GM12878 (cell line): ENCODE measurements at regions not wholly inside any gene's neighbourhood (a gene's known extent, or its start where the extent isn't known, plus 50 kb on each side); places are given as distances from the start of the nearest gene placed in this dataset.

Experiments
- ATAC-seq: fragments of 200-7000 bp; cut with Tn5 transposase; 3 replicates; pipeline ENCODE4 v1.9.1; 2020; ENCODE audit warnings: mild to moderate bottlenecking, moderate library complexity
- BruUV-seq: library from RNA; stranded (reverse); fragments of 400-500 nt; replicated peaks from 2 replicates; lab custom pipeline; 2021; lab: Mats Ljungman, UMichigan
- CTCF ChIA-PET: fragments of 300-600 bp; sonication (Branson Sonifier 250); formaldehyde crosslinking; extraction: SDS; loops from one replicate; lab custom pipeline; 2021; ENCODE audit warnings: inconsistent platforms; lab: Yijun Ruan, JAX
- POLR2A ChIA-PET: fragments of 350-600 bp; formaldehyde crosslinking; extraction: SDS; loops from one replicate; lab custom pipeline; 2021; ENCODE audit warnings: inconsistent platforms; lab: Charles Lee
- RAD21 ChIA-PET: fragments of 300-600 bp; sonication (Branson Sonifier 250); formaldehyde crosslinking; loops from one replicate; lab custom pipeline; 2023; ENCODE audit warnings: antibody characterized with exemption; ENCODE audit not compliant: unreplicated experiment; lab: Charles Lee
- SMC1A ChIA-PET: fragments of 300-600 bp; sonication (Branson Sonifier 250); formaldehyde crosslinking; loops from one replicate; lab custom pipeline; 2023; ENCODE audit not compliant: unreplicated experiment, uncharacterized antibody; lab: Charles Lee
- DNase-seq: peaks from one replicate; pipeline ENCODE4 v3.0.0-alpha.2; 2011; ENCODE audit warnings: low read depth, low spot score
- FAIRE-seq: peaks from 3 replicates; lab custom pipeline; 2011; peaks lifted over from hg19 to GRCh38; lab: Jason Lieb, UNC
- H2AFZ ChIP-seq: 2 replicates; pipeline ENCODE4 v1.6.0; 2011; ENCODE audit warnings: low read depth, low read length, control low read depth; ENCODE audit not compliant: control insufficient read depth
- H3K27ac ChIP-seq: 2 replicates; pipeline ENCODE4 v1.5.1; 2011; ENCODE audit warnings: control low read depth; ENCODE audit not compliant: control insufficient read depth, insufficient read depth
- H3K27me3 ChIP-seq, 2 experiments: replicated peaks in 1 of 2; 2 replicates each; pipeline versions ENCODE4 v1.6.0 to v1.6.1; 2011; ENCODE audit warnings: low read length in 1 of 2; ENCODE audit not compliant: control insufficient read depth in 2 of 2, insufficient read depth in 2 of 2
- H3K36me3 ChIP-seq, 2 experiments: 2 replicates each; pipeline ENCODE4 v1.5.1; 2011; ENCODE audit warnings: low read length in 1 of 2; ENCODE audit not compliant: control insufficient read depth in 2 of 2, insufficient read depth in 2 of 2
- H3K4me1 ChIP-seq: 2 replicates; pipeline ENCODE4 v1.6.1; 2011; ENCODE audit warnings: mild to moderate bottlenecking, low read length, moderate library complexity, mixed read lengths; ENCODE audit not compliant: control insufficient read depth, insufficient read depth
- H3K4me2 ChIP-seq: 2 replicates; pipeline ENCODE4 v1.6.0; 2011; ENCODE audit warnings: control low read depth; ENCODE audit not compliant: control insufficient read depth, insufficient read depth
- H3K4me3 ChIP-seq: fragments of 200-600 bp; sonication (generic); 2 replicates; pipeline ENCODE4 v1.5.1; 2016
- H3K79me2 ChIP-seq: 2 replicates; pipeline ENCODE4 v1.6.0; 2011; ENCODE audit warnings: low read length; ENCODE audit not compliant: control insufficient read depth, insufficient read depth
- H3K9ac ChIP-seq: 2 replicates; pipeline ENCODE4 v1.8.0; 2011; ENCODE audit warnings: low read length, control low read depth, mixed read lengths; ENCODE audit not compliant: control insufficient read depth, insufficient read depth
- H3K9me3 ChIP-seq: replicated peaks from 3 replicates; pipeline ENCODE4 v1.5.1; 2011; ENCODE audit warnings: mild to moderate bottlenecking, low read length; ENCODE audit not compliant: control insufficient read depth, insufficient read depth
- H4K20me1 ChIP-seq: 2 replicates; pipeline ENCODE4 v1.6.0; 2011; ENCODE audit not compliant: control insufficient read depth, insufficient read depth
- NFYA ChIP-seq: IDR thresholded peaks from 2 replicates; pipeline ENCODE4 v1.6.1; 2011; ENCODE audit warnings: low read depth, mild to moderate bottlenecking, low read length, improper control_type of control experiment, borderline replicate concordance
- NR2C1 ChIP-seq: fragments of 450-650 bp; IDR thresholded peaks from 2 replicates; pipeline ENCODE4 v1.6.1; 2017; ENCODE audit warnings: antibody characterized with exemption, mild to moderate bottlenecking, moderate library complexity
- WGBS: methylation state at CpG from one replicate; pipeline ENCODE4 v1.1.6; 2016; ENCODE audit warnings: low lambda C conversion rate; ENCODE audit not compliant: insufficient replicate concordance, insufficient coverage; ENCODE audit errors: missing lambda C conversion rate; 5-methylcytosine and 5-hydroxymethylcytosine counted together
- in situ Hi-C: fragments of 300-500 bp; cut with MboI; formaldehyde crosslinking; loops from 9 replicates; pipeline ENCODE4 v1.14.3; 2018; ENCODE audit warnings: mixed read lengths
- intact Hi-C: fragments of 100-400 bp; cut with micrococcal nuclease; formaldehyde crosslinking; loops from one replicate; pipeline ENCODE4 v1.14.2; 2022; ENCODE audit not compliant: unreplicated experiment
- TF ChIP-seq, protein P1 (sequence below), 3 experiments: IDR thresholded peaks in 2 of 3; conservative IDR thresholded peaks in 1 of 3; 2 replicates each; pipeline ENCODE4 v1.5.1; 2011; ENCODE audit warnings: low read depth in 3 of 3, low read length in 3 of 3, mild to moderate bottlenecking in 3 of 3, control low read depth in 2 of 3, moderate library complexity in 2 of 3, inconsistent platforms in 1 of 3, mixed read lengths in 1 of 3; ENCODE audit not compliant: control insufficient read depth in 2 of 3, insufficient read depth in 1 of 3; ENCODE audit errors: extremely low read depth in 1 of 3
- TF ChIP-seq, protein P2 (sequence below): fragments of 450-650 bp; IDR thresholded peaks from 2 replicates; pipeline ENCODE4 v1.6.1; 2017; ENCODE audit warnings: mild to moderate bottlenecking, low read depth, inconsistent platforms; ENCODE audit not compliant: poor library complexity, severe bottlenecking
- TF ChIP-seq, protein P3 (sequence below): fragments of 450-650 bp; IDR thresholded peaks from 2 replicates; pipeline ENCODE4 v1.6.1; 2017; ENCODE audit warnings: mild to moderate bottlenecking

DNA sequence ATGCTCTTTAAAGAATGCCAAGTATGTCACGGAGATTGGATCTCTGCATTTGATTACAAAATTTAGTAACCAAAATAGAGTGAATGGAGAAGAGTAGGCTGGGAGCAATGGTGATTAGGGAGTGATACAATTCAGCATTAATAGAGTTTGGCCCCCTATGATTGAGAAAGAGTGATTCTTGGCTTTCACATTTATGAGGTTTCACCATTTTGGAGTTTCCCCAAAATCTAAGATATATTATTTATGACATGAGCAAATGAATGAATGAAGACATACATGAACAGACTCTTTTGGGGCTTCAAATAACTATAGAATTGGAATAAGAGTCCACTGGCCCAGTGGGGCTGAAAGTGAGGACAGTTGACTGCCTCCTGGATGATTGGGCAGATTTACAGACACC is 255.2 kb downstream of the LPIN1 start:
- Histone ChIP-seq H3K27ac (no peak overlapping the region), H3K4me1 (peaks cover 37% of the 10 kb centered on the region), H3K79me2 (peaks cover 2% of the 10 kb centered on the region), H4K20me1 (no peaks in the 10 kb centered on the region), H3K4me2 (no peak overlapping the region), H3K9ac (no peak overlapping the region), H3K4me3 (no peak overlapping the region), H2AFZ (no peak overlapping the region), H3K9me3 (peaks cover 6% of the 10 kb centered on the region; the same call in 2 of the 3 replicates), H3K36me3 (peaks cover 0 to 3% of the 10 kb centered on the region in 2 experiments; a peak in 2 of 4 replicates), H3K27me3 (no peaks in the 10 kb centered on the region)
- SMC1A ChIA-PET = interaction anchor here (1.2 to 2.4 kb wide), 4 partner anchors 15 to 138 kb away, joined by 3 to 10 read pairs (median 4); no protein-coding TSS in a partner anchor
- FAIRE-seq (no peak), ATAC-seq (no peak), DNase-seq (no peak)
- TF ChIP-seq, protein P1, sequence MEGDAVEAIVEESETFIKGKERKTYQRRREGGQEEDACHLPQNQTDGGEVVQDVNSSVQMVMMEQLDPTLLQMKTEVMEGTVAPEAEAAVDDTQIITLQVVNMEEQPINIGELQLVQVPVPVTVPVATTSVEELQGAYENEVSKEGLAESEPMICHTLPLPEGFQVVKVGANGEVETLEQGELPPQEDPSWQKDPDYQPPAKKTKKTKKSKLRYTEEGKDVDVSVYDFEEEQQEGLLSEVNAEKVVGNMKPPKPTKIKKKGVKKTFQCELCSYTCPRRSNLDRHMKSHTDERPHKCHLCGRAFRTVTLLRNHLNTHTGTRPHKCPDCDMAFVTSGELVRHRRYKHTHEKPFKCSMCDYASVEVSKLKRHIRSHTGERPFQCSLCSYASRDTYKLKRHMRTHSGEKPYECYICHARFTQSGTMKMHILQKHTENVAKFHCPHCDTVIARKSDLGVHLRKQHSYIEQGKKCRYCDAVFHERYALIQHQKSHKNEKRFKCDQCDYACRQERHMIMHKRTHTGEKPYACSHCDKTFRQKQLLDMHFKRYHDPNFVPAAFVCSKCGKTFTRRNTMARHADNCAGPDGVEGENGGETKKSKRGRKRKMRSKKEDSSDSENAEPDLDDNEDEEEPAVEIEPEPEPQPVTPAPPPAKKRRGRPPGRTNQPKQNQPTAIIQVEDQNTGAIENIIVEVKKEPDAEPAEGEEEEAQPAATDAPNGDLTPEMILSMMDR (IDR thresholded peaks at IDR 0.05 in 2 of 3, conservative IDR thresholded peaks at IDR 0.05 in 1 of 3; ENCODE audit: control insufficient read depth in 2 of 3, extremely low read depth in 1 of 3, insufficient read depth in 1 of 3, low read depth in 3 of 3, low read length in 3 of 3) = no peak
- TF ChIP-seq, protein P2, sequence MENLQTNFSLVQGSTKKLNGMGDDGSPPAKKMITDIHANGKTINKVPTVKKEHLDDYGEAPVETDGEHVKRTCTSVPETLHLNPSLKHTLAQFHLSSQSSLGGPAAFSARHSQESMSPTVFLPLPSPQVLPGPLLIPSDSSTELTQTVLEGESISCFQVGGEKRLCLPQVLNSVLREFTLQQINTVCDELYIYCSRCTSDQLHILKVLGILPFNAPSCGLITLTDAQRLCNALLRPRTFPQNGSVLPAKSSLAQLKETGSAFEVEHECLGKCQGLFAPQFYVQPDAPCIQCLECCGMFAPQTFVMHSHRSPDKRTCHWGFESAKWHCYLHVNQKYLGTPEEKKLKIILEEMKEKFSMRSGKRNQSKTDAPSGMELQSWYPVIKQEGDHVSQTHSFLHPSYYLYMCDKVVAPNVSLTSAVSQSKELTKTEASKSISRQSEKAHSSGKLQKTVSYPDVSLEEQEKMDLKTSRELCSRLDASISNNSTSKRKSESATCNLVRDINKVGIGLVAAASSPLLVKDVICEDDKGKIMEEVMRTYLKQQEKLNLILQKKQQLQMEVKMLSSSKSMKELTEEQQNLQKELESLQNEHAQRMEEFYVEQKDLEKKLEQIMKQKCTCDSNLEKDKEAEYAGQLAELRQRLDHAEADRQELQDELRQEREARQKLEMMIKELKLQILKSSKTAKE = no peak
- TF ChIP-seq, protein P3, sequence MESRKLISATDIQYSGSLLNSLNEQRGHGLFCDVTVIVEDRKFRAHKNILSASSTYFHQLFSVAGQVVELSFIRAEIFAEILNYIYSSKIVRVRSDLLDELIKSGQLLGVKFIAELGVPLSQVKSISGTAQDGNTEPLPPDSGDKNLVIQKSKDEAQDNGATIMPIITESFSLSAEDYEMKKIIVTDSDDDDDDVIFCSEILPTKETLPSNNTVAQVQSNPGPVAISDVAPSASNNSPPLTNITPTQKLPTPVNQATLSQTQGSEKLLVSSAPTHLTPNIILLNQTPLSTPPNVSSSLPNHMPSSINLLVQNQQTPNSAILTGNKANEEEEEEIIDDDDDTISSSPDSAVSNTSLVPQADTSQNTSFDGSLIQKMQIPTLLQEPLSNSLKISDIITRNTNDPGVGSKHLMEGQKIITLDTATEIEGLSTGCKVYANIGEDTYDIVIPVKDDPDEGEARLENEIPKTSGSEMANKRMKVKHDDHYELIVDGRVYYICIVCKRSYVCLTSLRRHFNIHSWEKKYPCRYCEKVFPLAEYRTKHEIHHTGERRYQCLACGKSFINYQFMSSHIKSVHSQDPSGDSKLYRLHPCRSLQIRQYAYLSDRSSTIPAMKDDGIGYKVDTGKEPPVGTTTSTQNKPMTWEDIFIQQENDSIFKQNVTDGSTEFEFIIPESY = no peak
- TF ChIP-seq NR2C1 (no peak), NFYA (no peak)
- intact Hi-C loops (no loop called here), in situ Hi-C loops (no loop called here)
- WGBS = 95% methylated on average over 1 of the region's 1 CpG
- no TSS peak for BruUV-seq
- CTCF ChIA-PET = interaction anchor here (1.1 kb wide), 1 partner anchor 24 kb away, joined by 3 read pairs; no protein-coding TSS in a partner anchor
- RAD21 ChIA-PET = interaction anchor here (1.6 to 2.3 kb wide), 2 partner anchors 132 to 135 kb away, joined by 4 to 9 read pairs; no protein-coding TSS in a partner anchor
- POLR2A ChIA-PET = no interaction called here
